ENCODE measurements at regions not wholly inside any gene's neighbourhood (a gene's known extent, or its start where the extent isn't known, plus 50 kb on each side); places are given as distances from the start of the nearest gene placed in this dataset.

DNA sequence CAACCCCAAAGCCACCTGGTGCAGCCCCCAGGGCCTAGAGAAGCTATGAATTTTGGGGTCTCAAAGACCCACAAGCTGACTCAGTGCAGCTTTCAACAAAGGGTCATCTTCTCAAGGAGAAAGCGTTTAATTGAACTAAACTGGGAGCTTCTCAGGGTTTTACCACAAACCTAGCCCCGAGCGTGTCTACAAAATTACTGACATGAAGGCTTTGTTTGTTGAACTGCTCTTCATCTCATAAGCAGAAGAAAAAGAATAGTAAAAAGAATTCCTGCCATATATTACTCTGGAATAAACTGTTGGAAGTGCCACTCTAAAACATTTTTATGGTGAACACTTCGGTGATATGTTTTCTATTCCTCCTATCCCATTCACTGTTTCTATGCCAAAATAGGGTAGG is 50.8 kb upstream of the INCENP start:
- DNase-seq, result no peak

DNA sequence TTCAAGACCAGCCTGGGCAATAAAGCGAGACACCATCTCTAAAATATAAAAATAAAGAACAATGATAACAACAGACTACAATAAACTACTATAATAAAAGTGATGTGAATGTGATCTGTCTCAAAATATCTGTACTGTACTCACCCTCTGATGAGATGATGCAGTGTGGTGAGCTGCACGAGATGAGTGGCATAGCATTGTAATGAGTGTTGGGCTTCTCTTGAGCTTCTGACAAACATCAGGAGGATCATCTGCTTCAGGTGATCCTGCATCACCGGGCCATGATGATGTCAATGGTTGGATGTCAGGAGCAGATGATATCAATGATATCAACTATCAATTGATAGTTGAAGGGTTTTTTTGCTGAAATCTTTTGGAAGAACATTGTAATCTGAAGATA is 52.4 kb upstream of the INCENP start:
- DNase-seq, result no peak

DNA sequence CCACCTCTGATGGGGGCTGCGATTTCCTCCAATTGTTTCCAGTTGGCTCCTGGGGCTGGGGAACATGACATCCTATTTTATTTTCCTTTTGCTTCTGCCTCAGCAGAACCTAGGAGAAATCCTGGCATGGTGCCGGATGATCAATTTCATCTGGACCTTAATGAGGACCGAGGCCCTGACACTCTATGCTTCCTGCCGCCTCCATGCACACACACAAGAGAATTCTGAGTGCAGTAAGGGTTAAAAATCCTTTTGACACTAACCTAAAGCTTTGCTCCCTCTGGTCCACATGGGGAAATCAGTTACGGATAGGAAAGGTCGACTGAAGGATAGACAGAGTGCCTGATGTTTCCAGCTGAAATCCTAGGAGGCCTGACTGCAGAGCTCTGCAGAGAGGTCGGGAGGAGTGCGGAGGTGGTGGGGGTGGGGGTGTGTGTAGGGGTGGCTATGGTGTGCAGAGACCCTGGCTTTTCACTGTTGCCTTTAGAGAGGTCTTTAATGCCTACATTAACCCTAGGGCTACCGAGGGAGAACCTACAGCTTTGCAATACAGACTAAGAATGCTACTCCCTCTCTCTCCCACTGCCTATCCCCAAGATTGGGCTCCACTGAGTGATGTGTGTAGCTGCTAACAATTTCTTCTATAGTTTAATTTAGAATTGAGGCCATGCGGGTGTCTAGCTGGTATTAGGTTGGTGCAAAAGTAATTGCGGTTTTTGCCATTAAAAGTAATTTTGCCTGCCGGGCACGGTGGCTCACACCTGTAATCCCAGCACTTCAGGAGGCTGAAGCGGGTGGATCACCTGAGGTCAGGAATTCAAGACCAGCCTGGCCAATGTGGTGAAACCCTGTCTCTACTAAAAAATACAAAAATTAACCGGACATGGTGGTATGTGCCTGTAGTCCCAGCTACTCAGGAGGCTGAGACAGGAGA is 53.6 kb upstream of the INCENP start:
- DNase-seq, result no peak

DNA sequence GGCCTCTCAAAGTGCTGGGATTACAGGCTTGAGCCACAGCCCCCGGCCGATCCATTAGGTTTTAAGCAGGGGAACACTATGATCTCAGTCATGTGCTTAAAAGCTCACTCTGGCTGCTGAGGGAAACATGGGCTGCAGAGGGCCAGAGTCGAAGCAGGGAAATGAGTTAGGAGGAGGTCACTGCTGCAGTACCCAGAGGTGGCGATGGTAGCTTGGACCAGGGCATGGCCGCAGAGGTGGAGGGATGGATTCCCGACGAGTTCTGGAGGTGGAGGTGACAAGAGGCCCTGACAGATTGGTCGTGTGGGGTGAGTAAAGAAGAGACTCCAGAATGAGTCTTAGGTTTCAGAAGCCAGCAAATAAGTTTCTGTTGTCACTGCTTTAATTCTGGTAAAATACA is 54.4 kb upstream of the INCENP start:
- DNase-seq, result no peak

DNA sequence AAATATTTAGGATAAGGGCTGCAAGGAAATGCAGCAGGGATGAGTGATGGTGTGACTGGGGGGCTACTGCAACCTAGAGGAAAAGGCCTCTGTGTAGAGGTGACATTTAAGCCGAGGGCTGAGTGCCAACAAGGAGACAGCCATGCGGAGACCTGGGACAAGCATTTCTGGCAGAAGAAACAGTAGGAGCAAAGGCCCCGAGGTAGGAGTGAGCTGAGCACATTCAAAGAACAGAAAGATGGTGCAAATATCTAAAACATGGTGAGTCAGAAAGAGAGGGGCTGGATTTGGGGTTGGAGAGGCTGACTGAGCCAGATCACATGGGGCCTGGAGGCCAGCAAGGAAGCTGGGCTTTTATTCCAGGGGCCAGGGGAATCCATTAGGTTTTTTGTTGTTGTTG is 55.1 kb upstream of the INCENP start:
- DNase-seq, result no peak

DNA sequence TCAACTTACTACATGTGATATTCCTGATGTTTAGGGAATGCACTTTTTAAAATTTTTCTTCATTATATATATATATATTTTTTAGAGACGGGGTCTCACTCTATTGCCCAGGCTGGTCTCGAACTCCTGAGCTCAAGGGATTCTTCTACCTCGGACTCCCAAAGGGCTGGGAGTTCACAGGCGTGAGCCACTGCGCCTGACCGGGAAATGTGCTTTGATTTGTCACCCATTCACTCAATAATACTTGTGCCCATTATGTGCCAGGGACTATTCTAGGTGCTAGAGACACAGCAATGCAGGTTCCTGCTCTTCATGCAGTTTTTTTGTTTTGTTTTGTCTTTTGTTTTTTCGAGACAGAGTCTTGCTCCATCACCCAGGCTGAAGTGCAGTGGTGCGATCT is 56.1 kb upstream of the INCENP start:
- no peak for DNase-seq

DNA sequence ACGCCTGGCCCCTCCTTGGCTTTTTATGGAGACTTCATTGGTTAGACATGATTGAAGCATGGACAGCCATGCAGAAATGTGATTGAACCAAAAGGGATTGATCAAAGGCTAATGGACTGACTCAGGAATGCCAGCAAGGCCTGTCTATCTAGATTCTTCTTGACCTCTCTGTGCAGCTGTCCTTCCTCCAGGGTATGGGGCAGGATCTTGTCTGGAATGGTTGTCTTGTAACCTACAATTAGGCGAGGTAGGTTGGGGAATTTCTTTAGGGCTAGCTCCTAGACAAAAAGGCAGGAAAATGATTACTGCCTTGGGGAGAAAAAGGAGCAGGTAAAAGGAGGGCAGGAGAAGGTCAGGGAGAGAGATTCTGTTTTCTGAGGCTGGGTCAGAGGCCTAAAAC is 59.6 kb upstream of the INCENP start:
- DNase-seq, result no peak

DNA sequence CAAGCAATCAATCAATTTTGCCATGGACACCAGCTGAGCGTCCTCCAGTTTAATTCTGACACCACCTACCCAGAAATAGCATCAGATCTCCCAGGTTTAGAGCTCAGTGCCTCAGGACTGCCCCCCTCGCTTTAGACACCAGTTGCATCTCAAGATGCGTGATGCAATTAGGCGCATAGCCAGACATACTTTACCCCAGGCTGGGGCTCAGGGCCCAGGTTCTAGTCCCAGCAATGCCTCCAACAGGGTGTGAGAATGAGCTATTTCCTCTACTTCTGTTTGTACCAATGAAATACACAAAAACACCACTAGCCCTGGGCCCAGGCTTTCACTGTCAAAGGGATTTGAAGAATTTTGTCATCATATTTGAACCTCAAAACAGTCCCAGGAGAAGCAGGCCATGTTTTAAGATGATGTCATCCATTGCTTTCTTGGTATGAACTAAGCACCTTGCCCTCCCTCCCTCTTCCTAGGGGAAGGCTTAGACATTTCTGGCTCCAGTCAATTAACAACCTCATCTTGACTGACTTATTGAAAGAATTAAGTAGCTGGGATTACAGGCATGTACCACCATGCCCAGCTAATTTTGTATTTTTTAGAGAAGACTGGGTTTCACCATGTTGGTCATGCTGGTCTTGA is 61.5 kb upstream of the INCENP start:
- DNase-seq, result no peak

DNA sequence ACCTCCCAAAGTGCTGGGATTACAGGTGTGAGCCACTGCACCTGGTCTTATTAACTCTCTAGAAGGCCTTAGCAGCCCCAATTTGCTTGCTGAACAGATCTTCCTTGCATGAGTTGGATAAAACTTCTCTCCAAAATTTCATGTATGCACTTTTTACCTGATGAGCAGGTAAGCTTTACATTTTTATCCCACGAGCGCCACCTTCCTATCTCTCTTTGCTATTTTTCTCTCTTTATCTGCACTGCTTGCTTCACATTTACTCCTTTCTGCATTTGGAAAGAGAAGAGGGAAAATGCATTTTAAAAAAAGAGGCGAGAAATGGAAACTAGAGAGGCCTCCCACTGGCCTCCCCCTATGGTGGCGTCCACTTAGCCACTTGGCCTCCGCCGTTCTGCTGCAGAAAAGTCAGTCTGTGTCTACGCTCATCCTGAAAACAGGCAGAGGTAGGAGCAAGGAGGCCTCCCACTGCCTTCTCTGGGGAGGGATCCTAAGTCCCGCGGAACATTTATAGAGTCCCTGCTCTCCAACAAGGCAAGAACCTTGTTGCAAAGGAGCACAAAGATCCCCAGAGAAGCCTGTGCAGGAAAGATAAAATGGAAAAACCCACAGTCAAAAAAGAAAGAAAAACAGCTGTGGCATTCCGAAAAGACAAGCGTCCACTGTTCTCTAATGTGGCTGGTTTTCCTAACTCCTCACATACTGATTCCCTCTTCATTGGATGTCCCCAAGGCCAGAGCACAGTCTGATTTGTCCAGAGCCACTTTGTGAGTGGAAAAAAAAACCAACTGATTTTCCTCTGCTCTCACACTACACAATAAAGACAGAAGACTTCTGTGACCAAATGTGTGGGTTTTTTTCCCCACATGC is 62.2 kb upstream of the INCENP start:
- DNase-seq, result peak; percentile 8

DNA sequence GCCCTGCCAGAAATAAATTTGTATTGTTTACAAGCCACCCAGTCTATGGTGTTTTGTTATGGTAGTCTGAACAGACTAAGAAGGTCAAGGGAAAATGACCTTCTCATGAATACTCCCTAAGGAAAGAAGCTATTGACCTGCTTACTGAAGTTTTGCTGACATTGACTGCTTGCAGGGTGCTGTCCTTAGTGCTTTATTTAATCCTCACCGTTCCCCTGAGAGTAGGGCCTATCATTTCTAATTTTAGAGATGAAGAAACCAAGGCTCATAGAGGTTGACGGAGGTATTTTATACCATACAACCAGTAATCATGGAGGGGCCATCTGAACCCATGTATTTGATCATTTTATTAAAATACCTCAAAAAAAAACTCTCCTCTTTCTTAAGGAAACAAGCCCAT is 66.7 kb upstream of the INCENP start:
- no peak for DNase-seq

DNA sequence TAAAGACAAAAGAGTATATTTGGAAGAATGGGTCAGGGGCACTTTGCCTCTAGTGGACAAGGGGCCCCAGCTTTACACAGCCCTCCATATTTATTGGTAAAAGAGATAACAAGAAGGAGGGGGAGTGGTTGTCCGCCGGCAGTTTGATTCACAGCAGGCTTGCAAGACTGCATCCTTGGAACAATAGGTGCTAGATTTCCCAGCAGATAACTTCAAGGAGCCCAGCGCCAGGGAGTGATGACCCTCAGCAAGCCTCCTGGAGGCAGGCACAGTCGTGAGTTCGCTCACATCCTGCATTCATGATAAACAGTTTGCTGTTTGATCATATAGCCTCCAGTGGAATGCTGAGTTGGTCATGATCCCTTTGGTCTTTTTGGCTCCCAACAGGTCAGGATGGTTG is 67.8 kb upstream of the INCENP start:
- DNase-seq, result no peak

DNA sequence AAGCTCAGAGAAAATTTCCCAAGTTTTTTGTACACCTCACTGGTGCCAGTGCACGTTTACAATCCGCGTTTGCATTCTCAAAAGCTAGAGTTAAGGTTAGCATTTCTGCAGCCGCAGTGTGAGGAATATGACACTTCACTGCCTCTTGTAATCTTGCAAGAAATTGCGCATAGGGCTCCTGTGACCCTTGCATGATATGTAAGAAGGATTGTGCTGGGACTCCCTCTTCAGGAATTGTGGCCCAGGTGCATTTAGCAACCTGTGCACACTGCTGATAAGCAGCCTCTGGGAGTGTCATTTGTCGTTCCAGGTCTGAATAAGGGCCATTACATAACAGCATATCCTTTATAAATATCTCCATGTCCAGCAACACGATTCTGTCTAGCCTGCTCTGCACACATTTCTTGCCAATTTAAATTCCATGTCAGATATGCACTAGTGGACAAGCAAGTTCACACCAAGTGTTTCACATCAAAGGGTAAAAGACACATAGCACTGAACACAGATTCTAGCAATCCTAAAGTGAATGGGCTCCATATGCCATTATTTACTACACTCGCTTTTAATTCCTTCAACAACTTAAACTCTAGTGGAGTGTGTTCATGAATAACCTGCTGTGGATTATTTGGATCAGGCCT is 69.2 kb upstream of the INCENP start:
- DNase-seq, result no peak

DNA sequence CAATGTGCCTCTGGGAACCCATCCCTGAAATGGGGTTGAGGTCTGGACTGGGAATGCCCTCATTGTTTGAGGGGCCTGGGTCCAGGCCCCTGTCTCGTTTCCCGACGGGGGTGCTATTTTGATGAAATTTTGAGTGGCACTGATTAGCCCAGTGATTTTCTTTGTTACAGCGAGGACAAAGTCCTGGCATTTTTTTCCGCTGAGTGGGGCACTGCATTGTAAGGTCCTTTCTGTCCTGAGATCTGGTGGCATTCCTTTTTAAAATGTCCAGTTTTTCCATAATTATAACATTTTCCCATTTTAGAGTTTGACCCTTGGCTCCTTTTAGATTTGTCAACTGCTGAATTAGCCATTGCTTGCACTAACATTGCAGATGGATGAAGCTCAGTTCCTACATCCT is 69.7 kb upstream of the INCENP start:
- no peak for DNase-seq

DNA sequence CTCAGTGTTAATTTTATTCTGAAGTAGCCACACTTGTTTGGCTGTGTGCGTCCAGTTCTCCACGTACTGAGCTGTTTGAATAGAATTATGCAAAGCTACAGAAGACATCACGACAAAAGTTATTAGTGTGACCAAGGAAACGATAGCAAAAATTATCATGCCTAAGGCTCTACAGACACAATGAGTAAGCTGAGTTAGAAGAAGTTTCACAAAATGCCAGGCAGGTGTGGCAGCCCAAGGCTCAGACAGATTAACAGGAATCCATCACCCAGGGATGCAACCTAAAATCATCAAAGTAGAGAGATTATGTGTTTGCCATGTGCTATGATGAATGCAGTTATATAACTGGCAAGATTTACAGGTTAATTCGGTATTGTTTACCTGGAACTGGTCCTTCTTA is 73.1 kb upstream of the INCENP start:
- no peak for DNase-seq

DNA sequence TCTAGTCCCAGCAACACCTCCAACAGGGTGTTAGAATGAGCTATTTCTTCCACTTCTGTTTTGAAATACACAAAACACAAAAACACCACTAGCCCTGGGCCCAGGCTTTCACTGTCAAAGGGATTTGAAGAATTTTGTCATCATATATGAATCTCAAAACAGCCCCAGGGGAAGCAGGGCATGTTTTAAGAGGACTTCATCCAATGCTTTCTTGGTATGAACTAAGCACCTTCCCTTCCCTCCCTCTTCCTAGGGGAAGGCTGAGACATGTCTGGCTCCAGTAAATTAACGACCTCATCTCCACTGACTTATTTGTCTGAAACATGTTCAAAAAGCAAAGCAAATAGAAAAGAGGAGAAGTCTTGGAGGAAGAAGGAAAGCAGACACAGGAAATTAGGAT is 75.7 kb upstream of the INCENP start:
- DNase-seq, result no peak

DNA sequence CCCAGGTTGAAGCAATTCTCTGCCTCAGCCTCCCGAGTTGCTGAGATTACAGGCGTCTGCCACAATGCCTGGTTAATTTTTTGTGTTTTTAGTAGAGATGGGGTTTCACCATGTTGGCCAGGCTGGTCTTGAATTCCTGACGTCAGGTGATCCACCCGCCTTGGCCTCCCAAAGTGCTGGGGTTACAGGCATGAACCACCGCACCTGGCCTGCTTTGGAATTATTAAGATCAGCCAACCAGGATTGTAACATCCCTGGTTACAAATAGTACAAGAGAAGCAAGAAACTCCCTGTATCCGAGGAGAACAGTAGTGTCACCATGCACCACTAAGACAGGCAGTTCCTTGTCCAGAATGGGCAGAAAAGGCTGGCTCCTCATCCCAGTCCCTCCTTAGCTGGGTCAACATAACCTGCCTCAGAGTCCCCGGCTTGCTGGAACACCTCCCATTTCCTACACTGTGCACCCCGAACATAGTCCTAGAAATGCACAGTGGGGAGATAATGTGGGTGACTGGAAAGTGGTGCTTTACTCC is 77.2 kb upstream of the INCENP start:
- DNase-seq, result no peak

DNA sequence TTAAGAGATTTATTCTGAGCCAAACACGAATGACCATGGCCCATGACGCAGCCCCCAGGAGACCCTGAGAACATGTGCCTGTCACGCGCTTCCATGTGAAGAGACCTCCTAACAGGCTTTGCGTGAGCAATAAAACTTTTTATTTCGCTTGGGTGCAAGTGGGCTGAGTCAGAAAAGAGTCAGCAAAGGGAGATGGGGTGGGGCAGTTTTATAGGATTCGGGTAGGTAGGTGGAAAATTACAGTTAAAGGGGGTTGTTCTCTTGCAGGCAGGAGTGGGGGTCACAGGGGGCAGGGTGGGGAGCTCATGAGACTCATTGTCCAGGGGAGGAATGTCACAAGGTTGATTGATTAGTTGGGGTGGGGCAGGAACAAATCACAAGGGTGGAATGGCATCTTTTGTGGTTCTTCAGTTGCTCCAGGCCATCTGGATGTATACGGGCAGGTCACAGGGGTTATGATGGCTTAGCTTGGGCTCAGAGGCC is 77.2 kb upstream of the FTH1 start:
- no peak for DNase-seq

DNA sequence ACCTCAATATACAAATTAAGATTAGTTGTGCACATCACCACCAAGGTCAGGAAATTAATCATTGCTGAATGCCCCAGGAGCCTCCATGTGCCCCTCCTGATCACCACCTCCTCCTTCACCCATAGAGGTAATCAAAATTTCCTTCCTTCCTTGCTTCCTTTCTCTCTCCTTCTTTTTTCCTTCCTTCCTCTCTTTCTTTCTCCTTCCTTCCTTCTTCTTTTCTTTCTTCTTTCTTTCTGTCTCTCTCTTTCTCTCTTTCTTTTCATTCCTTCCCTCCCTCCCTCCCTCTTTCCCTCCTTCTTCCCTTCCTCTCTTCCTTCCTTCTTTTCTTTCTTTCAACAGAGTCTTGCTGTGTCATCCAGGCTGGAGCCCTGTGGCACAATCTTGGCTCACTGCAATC is 67.9 kb upstream of the FTH1 start:
- no peak for DNase-seq

DNA sequence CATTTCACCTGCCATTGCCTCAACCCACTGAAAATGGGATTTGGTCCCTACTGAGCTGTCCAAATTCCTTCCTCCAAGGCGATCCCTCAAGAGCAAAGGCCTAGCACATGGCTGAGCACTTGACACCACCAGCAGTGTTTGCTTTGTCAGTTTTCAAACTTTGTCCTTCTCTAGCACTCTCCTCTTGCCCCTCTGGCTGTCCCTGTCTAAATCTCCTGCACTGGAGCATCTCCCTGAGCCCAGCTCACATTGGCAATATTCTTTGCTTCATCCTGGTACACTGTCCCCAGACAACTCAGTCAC is 66.6 kb upstream of the FTH1 start:
- no peak for DNase-seq

DNA sequence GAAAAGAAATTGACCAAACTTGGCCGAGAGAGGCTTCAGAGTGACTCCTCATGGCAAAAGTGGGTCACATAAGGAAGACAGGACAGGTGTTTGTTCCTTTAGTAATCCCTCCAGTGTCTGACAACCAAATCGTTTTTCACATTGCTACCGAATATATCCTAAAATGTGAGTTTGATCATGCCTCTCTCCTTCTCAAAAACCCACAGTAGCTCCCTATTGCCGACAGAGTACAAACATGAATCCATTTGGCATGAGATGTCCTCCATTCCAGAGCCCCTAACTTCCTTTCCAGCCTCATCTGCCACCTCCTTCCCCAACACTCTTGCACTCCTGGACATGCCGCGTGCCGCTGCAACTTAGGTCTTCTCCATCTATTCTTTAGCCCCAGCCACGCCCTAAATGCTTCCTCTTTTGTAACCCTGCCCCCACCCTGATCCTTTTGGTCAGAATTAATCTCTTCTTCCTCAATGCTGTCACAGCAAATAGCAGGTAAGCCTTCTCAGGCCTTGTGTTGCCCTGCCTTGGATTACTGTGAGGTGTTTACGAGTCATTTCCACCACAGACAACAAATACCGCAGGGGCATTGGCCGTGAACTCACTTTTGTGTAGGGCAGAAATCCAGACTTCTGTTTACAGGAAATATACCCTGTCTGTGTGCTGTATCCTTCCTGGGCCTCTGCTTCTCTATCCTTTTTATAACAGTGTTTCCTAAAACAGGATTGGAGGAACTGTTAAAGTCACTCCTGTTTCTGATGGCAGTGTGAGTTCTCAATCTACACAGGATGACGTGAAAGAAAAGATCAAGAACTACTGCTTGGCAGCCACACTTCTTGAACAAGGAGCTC is 66.0 kb upstream of the FTH1 start:
- no peak for DNase-seq

DNA sequence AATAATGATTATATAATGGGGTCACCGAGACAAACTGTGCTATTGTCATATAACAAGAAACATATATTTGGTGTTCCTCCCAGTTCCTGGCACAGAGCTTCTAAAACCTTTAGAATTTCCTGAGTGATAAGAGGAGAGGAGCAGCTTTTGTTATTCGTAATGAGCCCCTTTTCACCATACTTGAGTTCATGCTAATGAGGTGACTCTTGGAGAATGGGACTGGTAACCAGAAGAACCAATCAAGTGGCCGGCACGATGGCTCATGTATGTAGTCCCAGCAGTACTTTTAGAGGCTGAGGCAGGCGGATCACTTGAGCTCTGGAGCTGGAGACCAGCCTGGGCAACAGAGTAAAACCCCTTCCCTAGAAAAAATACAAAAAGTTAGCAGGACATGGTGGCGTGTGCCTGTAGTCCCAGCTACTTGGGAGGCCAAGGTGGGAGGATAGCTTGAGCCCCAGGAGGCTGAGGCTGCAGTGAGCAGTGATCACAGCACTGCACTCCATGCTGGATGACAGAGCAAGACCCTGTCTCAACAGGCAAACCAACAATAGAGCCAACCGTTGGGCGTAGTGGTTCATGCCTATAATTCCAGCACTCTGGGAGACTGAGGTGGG is 62.7 kb upstream of the FTH1 start:
- DNase-seq, result no peak
